ENCODE measurements at regions not wholly inside any gene's neighbourhood (a gene's known extent, or its start where the extent isn't known, plus 50 kb on each side); places are given as distances from the start of the nearest gene placed in this dataset.
A peak's percentile ranks its signal among the peaks of the same experiment; 100 is the strongest.

DNA sequence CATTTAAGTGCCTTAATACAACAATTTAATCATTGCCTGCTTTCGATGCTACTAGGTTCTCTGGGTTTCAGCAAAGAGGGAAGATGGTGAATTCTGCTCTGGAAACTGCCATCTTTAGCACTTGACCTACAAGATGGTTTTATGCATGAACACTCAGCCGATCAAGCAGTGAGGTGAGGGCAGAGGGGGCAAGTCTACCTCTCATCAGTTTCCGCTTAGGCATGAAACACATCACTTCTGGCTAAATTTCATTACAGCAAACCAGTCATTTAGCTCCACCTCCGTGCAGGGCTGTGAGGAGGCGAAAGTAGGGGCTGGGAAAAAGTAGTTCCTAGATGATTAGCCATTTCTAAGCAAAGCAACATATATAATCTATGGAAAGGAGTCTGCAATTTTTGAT lies 1018.0 kb downstream of the CDH18 start:
- no peak overlapping the region for H3K4me3 ChIP-seq
- TF ChIP-seq, protein P1, sequence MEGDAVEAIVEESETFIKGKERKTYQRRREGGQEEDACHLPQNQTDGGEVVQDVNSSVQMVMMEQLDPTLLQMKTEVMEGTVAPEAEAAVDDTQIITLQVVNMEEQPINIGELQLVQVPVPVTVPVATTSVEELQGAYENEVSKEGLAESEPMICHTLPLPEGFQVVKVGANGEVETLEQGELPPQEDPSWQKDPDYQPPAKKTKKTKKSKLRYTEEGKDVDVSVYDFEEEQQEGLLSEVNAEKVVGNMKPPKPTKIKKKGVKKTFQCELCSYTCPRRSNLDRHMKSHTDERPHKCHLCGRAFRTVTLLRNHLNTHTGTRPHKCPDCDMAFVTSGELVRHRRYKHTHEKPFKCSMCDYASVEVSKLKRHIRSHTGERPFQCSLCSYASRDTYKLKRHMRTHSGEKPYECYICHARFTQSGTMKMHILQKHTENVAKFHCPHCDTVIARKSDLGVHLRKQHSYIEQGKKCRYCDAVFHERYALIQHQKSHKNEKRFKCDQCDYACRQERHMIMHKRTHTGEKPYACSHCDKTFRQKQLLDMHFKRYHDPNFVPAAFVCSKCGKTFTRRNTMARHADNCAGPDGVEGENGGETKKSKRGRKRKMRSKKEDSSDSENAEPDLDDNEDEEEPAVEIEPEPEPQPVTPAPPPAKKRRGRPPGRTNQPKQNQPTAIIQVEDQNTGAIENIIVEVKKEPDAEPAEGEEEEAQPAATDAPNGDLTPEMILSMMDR (IDR thresholded peaks at IDR 0.05; ENCODE audit: low read depth, low read length) = no peak
- no peaks in the 10 kb centered on the region for H3K4me1 ChIP-seq (ENCODE audit: low read depth)
- DNase-seq (ENCODE audit: low read depth in 1 of 2, low spot score in 1 of 2) = no peak
- no peak overlapping the region for H3K27ac ChIP-seq
- H3K27me3 ChIP-seq = no peaks in the 10 kb centered on the region
- H3K9me3 ChIP-seq (ENCODE audit: low read depth) = no peaks in the 10 kb centered on the region
- H3K36me3 ChIP-seq = no peaks in the 10 kb centered on the region

DNA sequence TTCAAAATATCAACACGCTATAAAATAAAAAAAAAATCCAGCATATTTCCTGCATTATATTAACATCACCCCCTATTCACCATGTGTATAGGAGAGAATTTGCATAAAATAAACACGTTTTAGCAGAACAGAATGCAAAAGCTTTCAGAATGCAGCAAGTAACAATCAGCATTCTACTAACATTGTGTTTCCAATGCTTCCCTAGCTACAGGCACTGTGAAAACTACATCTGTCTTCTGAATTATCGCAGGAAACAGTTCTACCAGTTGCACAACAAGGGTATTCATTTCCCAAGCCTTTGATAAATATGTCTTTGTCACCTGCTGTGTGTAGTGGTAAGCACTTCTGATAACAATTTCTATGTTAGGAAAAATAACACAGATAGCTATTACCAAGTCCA lies 1015.8 kb downstream of the CDH18 start:
- Histone ChIP-seq H3K27me3 (no peaks in the 10 kb centered on the region), H3K4me1 (ENCODE audit: low read depth) (no peaks in the 10 kb centered on the region), H3K36me3 (no peaks in the 10 kb centered on the region), H3K9me3 (ENCODE audit: low read depth) (no peaks in the 10 kb centered on the region), H3K4me3 (no peak overlapping the region), H3K27ac (no peak overlapping the region)
- DNase-seq (ENCODE audit: low read depth in 1 of 2, low spot score in 1 of 2) = no peak
- TF ChIP-seq, protein P1 (IDR thresholded peaks at IDR 0.05; ENCODE audit: low read depth, low read length) = no peak

DNA sequence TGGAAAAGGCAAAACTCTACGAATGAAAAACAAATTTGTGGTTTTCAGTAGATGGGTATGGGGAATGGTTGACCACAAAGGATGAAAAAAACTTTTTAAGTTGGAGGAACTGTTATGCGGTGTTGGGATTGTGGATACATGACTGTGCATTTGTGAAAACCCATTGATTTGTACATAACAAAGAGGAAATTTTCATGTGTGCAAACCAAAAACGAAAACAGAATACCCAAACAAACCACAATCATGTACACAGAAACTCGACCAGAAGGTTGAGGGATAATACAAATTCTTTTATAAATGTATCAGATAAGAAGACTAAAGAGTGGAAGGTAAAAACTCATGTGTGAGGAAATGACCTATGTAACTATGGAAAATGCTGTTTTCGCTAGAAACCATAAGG lies 1012.4 kb downstream of the CDH18 start:
- H3K4me3 ChIP-seq = no peak overlapping the region
- DNase-seq (ENCODE audit: low read depth in 1 of 2, low spot score in 1 of 2) = no peak
- TF ChIP-seq, protein P1 (IDR thresholded peaks at IDR 0.05; ENCODE audit: low read depth, low read length) = no peak
- no peaks in the 10 kb centered on the region for H3K4me1 ChIP-seq (ENCODE audit: low read depth)
- no peaks in the 10 kb centered on the region for H3K9me3 ChIP-seq (ENCODE audit: low read depth)
- H3K36me3 ChIP-seq = no peaks in the 10 kb centered on the region
- H3K27me3 ChIP-seq = no peaks in the 10 kb centered on the region
- H3K27ac ChIP-seq = no peak overlapping the region

DNA sequence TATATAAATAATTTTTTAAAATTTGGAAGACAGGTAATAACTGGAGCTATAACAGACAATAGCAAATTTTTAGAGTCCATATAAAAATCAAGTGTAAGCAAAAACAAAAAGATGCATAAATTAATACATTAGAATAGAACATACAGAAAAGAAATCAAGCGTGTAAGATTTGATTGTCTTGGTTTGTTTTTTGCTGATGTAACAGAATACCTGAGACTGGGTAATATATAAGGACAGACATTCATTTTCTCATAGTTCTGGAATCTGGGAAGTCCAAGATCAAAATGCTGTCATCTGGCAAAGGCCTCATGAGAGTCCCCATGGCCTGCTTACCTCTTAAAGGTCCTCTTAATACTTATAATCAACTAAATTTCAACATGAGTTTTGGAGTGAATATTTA lies 1010.1 kb downstream of the CDH18 start:
- no peaks in the 10 kb centered on the region for H3K9me3 ChIP-seq (ENCODE audit: low read depth)
- TF ChIP-seq, protein P1 (IDR thresholded peaks at IDR 0.05; ENCODE audit: low read depth, low read length) = no peak
- no peaks in the 10 kb centered on the region for H3K27me3 ChIP-seq
- no peaks in the 10 kb centered on the region for H3K4me1 ChIP-seq (ENCODE audit: low read depth)
- DNase-seq (ENCODE audit: low read depth in 1 of 2, low spot score in 1 of 2) = no peak
- H3K27ac ChIP-seq = no peak overlapping the region
- no peaks in the 10 kb centered on the region for H3K36me3 ChIP-seq
- H3K4me3 ChIP-seq = no peak overlapping the region

DNA sequence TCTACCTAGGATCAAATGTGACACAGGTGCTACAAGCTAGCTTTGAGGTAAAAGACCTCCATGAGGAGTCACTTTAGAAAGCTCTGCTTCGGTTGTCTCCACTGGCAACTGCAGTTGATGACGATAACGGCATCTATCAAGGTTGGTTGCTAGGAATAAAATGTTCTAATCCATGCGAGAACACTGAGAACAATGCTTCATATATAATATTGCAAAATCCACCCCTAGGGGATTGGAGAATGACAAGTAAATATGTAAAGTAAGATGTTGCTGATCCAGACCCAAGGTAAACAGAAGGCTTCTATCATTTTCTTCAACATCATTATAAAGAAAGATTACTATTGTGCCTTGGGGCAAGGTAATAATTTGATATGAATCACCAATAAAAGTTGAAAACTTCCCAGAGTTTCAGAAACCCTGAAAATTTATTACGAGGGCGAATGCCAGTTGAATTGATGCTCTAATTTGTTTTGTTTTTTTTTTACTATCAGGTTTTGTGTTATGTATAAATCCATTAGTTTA lies 1003.4 kb downstream of the CDH18 start:
- Histone ChIP-seq H3K27me3 (no peaks in the 10 kb centered on the region), H3K4me3 (no peak overlapping the region), H3K36me3 (no peaks in the 10 kb centered on the region), H3K4me1 (ENCODE audit: low read depth) (peaks cover 36% of the 10 kb centered on the region), H3K27ac (peak overlapping the region; percentile 74), H3K9me3 (ENCODE audit: low read depth) (no peaks in the 10 kb centered on the region)
- no peak for DNase-seq (ENCODE audit: low read depth in 1 of 2, low spot score in 1 of 2)
- TF ChIP-seq, protein P1 (IDR thresholded peaks at IDR 0.05; ENCODE audit: low read depth, low read length) = no peak

Measured in cardiac muscle cell (in vitro differentiated cells and primary cell).